Esophagus muscularis mucosa (tissue), 4 donors: ENCODE measurements at regions not wholly inside any gene's neighbourhood (a gene's known extent, or its start where the extent isn't known, plus 50 kb on each side); places are given as distances from the start of the nearest gene placed in this dataset.

Experiments
- EP300 ChIP-seq: sonication (generic); formaldehyde crosslinking; IDR thresholded peaks from one replicate; pipeline ENCODE4 v1.6.1; 2017; ENCODE audit warnings: antibody characterized with exemption
- POLR2AphosphoS5 ChIP-seq, 2 donors: sonication (generic); formaldehyde crosslinking; IDR thresholded peaks; one replicate each; pipeline ENCODE4 v1.6.1; 2017; ENCODE audit warnings: antibody characterized with exemption in 2 of 2
- TF ChIP-seq, protein P1 (sequence below), 3 experiments: fragments of 200-600 bp in 2 of 3; fragments of 450-650 bp in 1 of 3; sonication (generic) in 2 of 3; IDR thresholded peaks; one replicate each; pipeline ENCODE4 v1.5.1; 2017 to 2019; ENCODE audit warnings: antibody characterized with exemption in 3 of 3, mild to moderate bottlenecking in 2 of 3, moderate library complexity in 1 of 3

GRCh38 chr14:94890785-94891184, 120.9 kb upstream of the GSC start:
- TF ChIP-seq, protein P1, sequence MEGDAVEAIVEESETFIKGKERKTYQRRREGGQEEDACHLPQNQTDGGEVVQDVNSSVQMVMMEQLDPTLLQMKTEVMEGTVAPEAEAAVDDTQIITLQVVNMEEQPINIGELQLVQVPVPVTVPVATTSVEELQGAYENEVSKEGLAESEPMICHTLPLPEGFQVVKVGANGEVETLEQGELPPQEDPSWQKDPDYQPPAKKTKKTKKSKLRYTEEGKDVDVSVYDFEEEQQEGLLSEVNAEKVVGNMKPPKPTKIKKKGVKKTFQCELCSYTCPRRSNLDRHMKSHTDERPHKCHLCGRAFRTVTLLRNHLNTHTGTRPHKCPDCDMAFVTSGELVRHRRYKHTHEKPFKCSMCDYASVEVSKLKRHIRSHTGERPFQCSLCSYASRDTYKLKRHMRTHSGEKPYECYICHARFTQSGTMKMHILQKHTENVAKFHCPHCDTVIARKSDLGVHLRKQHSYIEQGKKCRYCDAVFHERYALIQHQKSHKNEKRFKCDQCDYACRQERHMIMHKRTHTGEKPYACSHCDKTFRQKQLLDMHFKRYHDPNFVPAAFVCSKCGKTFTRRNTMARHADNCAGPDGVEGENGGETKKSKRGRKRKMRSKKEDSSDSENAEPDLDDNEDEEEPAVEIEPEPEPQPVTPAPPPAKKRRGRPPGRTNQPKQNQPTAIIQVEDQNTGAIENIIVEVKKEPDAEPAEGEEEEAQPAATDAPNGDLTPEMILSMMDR (IDR thresholded peaks at IDR 0.05): no peak
- TF ChIP-seq POLR2AphosphoS5 (IDR thresholded peaks at IDR 0.05) (no peak), EP300 (no peak)
